HTR-8/SVneo (cell line): ENCODE measurements at regions not wholly inside any gene's neighbourhood (a gene's known extent, or its start where the extent isn't known, plus 50 kb on each side); places are given as distances from the start of the nearest gene placed in this dataset.

Experiments used
- DNase-seq: peaks from one replicate; pipeline ENCODE4 v3.0.0; 2011; ENCODE audit warnings: low spot score, mixed read lengths; ENCODE audit not compliant: insufficient read length
- FAIRE-seq: peaks from 2 replicates; lab custom pipeline; 2011; peaks lifted over from hg19 to GRCh38; lab: Jason Lieb, UNC

GRCh38 chr2:65729246-65729645 is 296.8 kb upstream of the SPRED2 start:
- DNase-seq, result no peak
- no peak for FAIRE-seq

- DNase-seq (no peak), FAIRE-seq (no peak)
Observed at GRCh38 chr2:65728477-65729180, 296.2 kb upstream of the SPRED2 start.

GRCh38 chr2:65727816-65728215 is 295.4 kb upstream of the SPRED2 start:
- peak; percentile 20 for FAIRE-seq
- DNase-seq, result no peak

GRCh38 chr2:65727381-65727780 is 295.0 kb upstream of the SPRED2 start:
- FAIRE-seq (no peak), DNase-seq (no peak)

GRCh38 chr2:65724752-65725151 is 292.4 kb upstream of the SPRED2 start:
- DNase-seq (no peak), FAIRE-seq (no peak)

GRCh38 chr2:65724336-65724735 is 291.9 kb upstream of the SPRED2 start:
- no peak for DNase-seq
- FAIRE-seq, result no peak

- no peak for FAIRE-seq
- DNase-seq, result peak; percentile 30
Observed at GRCh38 chr2:65722028-65722778, 289.8 kb upstream of the SPRED2 start.

- DNase-seq, result no peak
- FAIRE-seq, result no peak
Observed at GRCh38 chr2:65716698-65717097, 284.3 kb upstream of the SPRED2 start.

GRCh38 chr2:65715323-65715722 is 282.9 kb upstream of the SPRED2 start:
- FAIRE-seq (no peak), DNase-seq (no peak)

- DNase-seq, result no peak
- FAIRE-seq, result no peak
Observed at GRCh38 chr2:65714866-65715265, 282.5 kb upstream of the SPRED2 start.

- DNase-seq (no peak), FAIRE-seq (no peak)
Observed at GRCh38 chr2:65711863-65712262, 279.5 kb upstream of the SPRED2 start.

- DNase-seq (peak; percentile 38), FAIRE-seq (peak; percentile 13)
Observed at GRCh38 chr2:65710779-65711295, 278.4 kb upstream of the SPRED2 start.

- DNase-seq, result no peak
- no peak for FAIRE-seq
Observed at GRCh38 chr2:65710356-65710755, 278.0 kb upstream of the SPRED2 start.

GRCh38 chr2:65708086-65708485 is 275.7 kb upstream of the SPRED2 start:
- DNase-seq (no peak), FAIRE-seq (no peak)

GRCh38 chr2:65706411-65706810 is 274.0 kb upstream of the SPRED2 start:
- FAIRE-seq (no peak), DNase-seq (no peak)

- DNase-seq (no peak), FAIRE-seq (no peak)
Observed at GRCh38 chr2:65701191-65701590, 268.8 kb upstream of the SPRED2 start.

GRCh38 chr2:65700720-65701119 is 268.3 kb upstream of the SPRED2 start:
- no peak for FAIRE-seq
- no peak for DNase-seq

- DNase-seq (no peak), FAIRE-seq (no peak)
Observed at GRCh38 chr2:65700004-65700651, 267.7 kb upstream of the SPRED2 start.

- no peak for DNase-seq
- no peak for FAIRE-seq
Observed at GRCh38 chr2:65691816-65692215, 259.4 kb upstream of the SPRED2 start.

GRCh38 chr2:65688141-65688886 is 255.9 kb upstream of the SPRED2 start:
- no peak for FAIRE-seq
- no peak for DNase-seq
